Lung (tissue), 11 donors: ENCODE measurements at regions not wholly inside any gene's neighbourhood (a gene's known extent, or its start where the extent isn't known, plus 50 kb on each side); places are given as distances from the start of the nearest gene placed in this dataset.

ENCODE experiments used
- ATAC-seq: fragments of 200-7000 bp; cut with Tn5 transposase; one replicate; pipeline ENCODE4 v1.9.1; 2020; ENCODE audit warnings: moderate number of reproducible peaks; ENCODE audit not compliant: insufficient read depth, low FRiP score
- DNase-seq, 3 donors: peaks; one replicate each; pipeline ENCODE4 v3.0.0-alpha.2; 2013 to 2017
- H3K27ac ChIP-seq, 2 donors: one replicate each; pipeline ENCODE4 v1.5.1; 2013; ENCODE audit warnings: mild to moderate bottlenecking in 2 of 2, moderate library complexity in 2 of 2, control low read depth in 1 of 2, inconsistent platforms in 1 of 2, low read depth in 1 of 2, low read length in 1 of 2
- H3K27me3 ChIP-seq, 3 donors: one replicate each; pipeline ENCODE4 v1.5.1; 2013; ENCODE audit warnings: low read length in 2 of 3; ENCODE audit not compliant: control insufficient read depth in 3 of 3, insufficient read depth in 3 of 3
- H3K36me3 ChIP-seq, 4 donors: one replicate each; pipeline ENCODE4 v1.5.1; 2013; ENCODE audit warnings: low read length in 4 of 4, mild to moderate bottlenecking in 1 of 4, moderate library complexity in 1 of 4; ENCODE audit not compliant: control insufficient read depth in 4 of 4, insufficient read depth in 4 of 4
- H3K4me1 ChIP-seq, 5 donors: one replicate each; pipeline ENCODE4 v1.5.1; 2013; ENCODE audit warnings: low read length in 5 of 5, mild to moderate bottlenecking in 2 of 5, moderate library complexity in 1 of 5; ENCODE audit not compliant: control insufficient read depth in 5 of 5, insufficient read depth in 5 of 5
- H3K4me3 ChIP-seq: one replicate; pipeline ENCODE4 v1.5.1; 2013; ENCODE audit warnings: mild to moderate bottlenecking, control low read depth, moderate library complexity
- H3K9ac ChIP-seq, 2 donors: one replicate each; pipeline ENCODE4 v1.5.1; 2013; ENCODE audit warnings: low read length in 2 of 2, control low read depth in 1 of 2; ENCODE audit not compliant: insufficient read depth in 1 of 2
- H3K9me3 ChIP-seq, 4 donors: one replicate each; pipeline ENCODE4 v1.5.1; 2013; ENCODE audit warnings: low read length in 3 of 4, mild to moderate bottlenecking in 1 of 4, moderate library complexity in 1 of 4; ENCODE audit not compliant: control insufficient read depth in 4 of 4, insufficient read depth in 3 of 4
- WGBS, 2 donors: extraction: QIAGEN DNeasy Blood & Tissue Kit; methylation state at CpG; one replicate each; pipeline ENCODE4 v1.1.7; 2013; 5-methylcytosine and 5-hydroxymethylcytosine counted together
- TF ChIP-seq, protein P1 (sequence below): IDR thresholded peaks from 2 replicates; pipeline ENCODE4 v1.5.1; 2012; ENCODE audit warnings: mild to moderate bottlenecking; ENCODE audit errors: control extremely low read depth, extremely low read depth
- donor health status: control.
- donor health status: control.
- donor health status: Bipolar disorder and iron deficiency.
- donor health status: healthy.
- donor health status: DM: yes; HTN: yes; CAD: no.

DNA sequence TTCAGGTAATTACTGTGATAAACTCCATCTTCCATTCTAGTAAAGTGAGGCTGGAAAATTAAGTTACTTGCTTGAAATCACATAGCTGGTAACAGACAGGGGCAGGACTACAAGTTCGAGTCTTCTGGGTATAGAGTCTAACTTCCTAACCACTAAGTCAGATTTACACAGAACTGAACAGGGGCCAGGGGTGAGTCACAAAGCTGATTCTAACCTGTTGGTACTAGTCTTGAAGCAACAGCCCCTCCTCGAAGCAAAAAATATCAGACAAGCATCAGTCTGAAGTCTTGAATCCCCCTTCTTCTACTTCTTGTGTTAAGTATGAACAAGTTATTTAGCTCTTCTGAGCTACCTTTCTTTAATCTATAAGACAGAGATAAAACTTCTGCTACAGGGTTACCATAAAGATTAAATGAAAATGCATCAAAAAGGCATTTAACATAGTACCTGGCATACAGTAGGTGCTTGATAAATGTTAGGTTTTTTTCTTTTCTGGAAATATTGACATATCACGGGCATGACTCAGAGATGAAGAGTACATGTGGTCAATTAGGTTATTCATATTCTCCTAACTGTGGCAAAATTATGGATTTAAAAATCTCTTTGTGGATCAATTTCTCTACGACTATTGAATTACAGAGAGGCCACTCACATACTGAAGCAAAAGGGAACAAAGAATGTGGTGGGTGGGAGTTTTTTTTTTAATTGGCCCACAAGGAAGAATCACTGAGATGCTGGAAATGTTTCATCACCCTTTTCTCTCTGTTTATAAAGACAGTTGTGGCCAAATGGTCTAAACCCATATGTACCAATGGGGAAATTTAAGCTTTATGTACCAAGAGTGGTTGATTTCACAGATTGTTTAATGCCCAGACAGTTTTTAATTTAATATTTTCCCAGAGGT is 266.9 kb upstream of the DYNLRB2 start:
- WGBS, 2 donors: 86 to 93% methylated on average over 4 of the region's 4 CpGs
- ATAC-seq: no peak
- Histone ChIP-seq H3K27me3 (no peaks in the 10 kb centered on the region), H3K9me3 (peaks cover 0 to 1% (median 0%) of the 10 kb centered on the region in 4 donors), H3K4me1 (no peaks in the 10 kb centered on the region), H3K9ac (no peak overlapping the region), H3K4me3 (no peak overlapping the region), H3K27ac (no peak overlapping the region), H3K36me3 (no peaks in the 10 kb centered on the region)
- no peak for DNase-seq
- TF ChIP-seq, protein P1, sequence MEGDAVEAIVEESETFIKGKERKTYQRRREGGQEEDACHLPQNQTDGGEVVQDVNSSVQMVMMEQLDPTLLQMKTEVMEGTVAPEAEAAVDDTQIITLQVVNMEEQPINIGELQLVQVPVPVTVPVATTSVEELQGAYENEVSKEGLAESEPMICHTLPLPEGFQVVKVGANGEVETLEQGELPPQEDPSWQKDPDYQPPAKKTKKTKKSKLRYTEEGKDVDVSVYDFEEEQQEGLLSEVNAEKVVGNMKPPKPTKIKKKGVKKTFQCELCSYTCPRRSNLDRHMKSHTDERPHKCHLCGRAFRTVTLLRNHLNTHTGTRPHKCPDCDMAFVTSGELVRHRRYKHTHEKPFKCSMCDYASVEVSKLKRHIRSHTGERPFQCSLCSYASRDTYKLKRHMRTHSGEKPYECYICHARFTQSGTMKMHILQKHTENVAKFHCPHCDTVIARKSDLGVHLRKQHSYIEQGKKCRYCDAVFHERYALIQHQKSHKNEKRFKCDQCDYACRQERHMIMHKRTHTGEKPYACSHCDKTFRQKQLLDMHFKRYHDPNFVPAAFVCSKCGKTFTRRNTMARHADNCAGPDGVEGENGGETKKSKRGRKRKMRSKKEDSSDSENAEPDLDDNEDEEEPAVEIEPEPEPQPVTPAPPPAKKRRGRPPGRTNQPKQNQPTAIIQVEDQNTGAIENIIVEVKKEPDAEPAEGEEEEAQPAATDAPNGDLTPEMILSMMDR: no peak

DNA sequence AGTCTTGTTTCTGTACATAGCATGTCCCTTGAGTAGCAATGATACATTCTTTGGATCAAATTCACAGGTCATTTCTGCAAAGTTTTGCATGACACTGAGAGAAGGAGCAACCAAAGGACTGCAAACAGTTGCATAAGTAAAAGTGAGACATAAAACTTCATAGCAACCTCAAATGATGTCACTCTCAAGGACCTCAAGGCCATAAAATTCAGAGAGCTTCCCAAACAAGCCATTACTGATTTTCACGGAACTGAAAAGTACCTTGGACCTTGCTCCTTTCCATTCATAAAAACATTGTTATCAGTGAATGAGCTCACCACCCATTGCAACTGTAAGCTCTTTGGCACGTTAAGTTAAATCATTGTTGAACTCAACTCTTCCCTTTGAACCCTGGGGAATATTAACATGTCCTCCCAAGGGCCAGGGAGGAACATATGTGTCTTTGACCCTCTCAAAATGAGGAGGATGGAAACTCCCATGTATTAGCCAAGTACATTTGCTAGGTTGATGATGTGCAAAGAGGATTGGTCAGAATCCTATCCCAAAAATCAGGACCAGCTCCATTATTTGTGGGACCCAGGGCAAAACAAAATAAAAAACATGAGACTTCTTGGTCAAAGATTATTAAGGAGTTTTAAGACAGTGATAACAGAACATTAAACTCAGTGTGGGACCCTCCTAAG is 275.0 kb upstream of the DYNLRB2 start:
- H3K27ac ChIP-seq: no peak overlapping the region
- ATAC-seq: no peak
- 68 to 89% methylated on average over 2 of the region's 2 CpGs for WGBS, 2 donors

DNA sequence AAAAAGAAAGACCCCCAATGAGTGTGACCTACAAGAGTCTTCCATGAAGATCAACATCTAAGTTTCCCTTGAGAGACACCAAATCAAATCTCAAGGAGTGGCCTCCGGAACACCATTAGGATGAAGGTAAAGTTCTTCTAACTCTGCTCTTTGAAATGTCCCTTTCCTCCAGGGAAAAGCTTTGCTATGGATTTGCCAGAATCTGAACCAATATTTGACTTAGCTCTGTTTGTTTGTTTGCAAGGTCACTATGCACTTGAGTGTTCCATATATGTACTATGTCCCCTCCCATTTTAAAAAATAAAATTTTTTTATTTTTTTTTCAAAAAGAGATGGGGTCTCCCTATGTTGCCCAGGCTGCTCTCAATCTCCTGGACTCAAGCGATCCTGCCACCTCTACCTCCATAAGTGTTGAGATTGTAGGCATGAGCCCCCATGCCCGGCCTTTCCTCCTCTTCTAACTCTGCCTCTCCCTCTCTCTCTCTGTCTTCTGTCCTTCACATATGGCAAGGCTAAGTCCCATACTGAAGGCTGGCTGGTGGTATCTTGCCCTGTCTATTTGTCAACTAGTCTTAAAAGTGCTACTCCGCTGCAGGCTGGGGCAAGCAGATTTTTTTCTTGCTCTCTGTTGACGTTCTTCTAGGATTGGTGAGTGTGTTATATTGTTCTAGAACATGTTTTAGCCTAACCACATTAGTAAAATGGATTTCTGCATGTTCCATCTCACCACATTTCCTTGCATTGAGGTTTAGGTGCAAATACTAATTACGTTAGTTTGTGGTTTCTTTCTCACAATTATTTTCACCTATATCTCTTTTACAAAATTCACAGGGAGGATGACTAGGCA is 276.7 kb upstream of the DYNLRB2 start:
- ATAC-seq: no peak
- Histone ChIP-seq H3K4me1 (no peaks in the 10 kb centered on the region), H3K27me3 (no peaks in the 10 kb centered on the region), H3K27ac (no peak overlapping the region), H3K4me3 (no peak overlapping the region), H3K9ac (no peak overlapping the region), H3K36me3 (no peaks in the 10 kb centered on the region), H3K9me3 (no peaks in the 10 kb centered on the region)
- 85 to 91% methylated on average over 6 of the region's 6 CpGs for WGBS, 2 donors
- no peak for DNase-seq
- TF ChIP-seq, protein P1: no peak

More for the DNA sequence above, 275.0 kb upstream of the DYNLRB2 start:
- DNase-seq: no peak
- H3K4me1 ChIP-seq: no peaks in the 10 kb centered on the region
- no peaks in the 10 kb centered on the region for H3K9me3 ChIP-seq
- H3K27me3 ChIP-seq: no peaks in the 10 kb centered on the region
- no peak overlapping the region for H3K9ac ChIP-seq
- TF ChIP-seq, protein P1: no peak
- no peak overlapping the region for H3K4me3 ChIP-seq
- H3K36me3 ChIP-seq: no peaks in the 10 kb centered on the region
